ENCODE measurements at regions not wholly inside any gene's neighbourhood (a gene's known extent, or its start where the extent isn't known, plus 50 kb on each side); places are given as distances from the start of the nearest gene placed in this dataset.

DNA sequence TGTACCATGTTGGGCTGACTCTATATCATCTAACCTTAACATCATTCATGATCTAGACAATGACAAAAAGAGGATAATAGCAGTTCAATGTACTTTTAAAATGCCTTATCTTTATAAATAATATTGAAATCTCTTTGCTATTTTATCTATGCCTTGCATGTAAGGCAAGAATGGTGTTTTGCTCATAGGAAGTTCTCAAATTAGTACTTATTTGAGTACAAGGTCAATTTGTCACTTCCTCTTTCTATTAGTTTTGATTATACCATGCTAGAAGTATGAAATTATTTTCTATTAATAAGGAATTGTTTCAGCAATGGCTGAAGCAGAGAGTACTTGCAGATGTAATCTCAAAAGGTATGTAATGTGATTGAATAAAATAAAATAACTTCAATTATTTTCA is 1285.4 kb upstream of the TENM4 start:
- Mint-ChIP-seq H3K27ac (ENCODE audit: unreplicated experiment) (no peak overlapping the region), H3K9me3 (ENCODE audit: unreplicated experiment) (no peaks in the 10 kb centered on the region), H3K27me3 (ENCODE audit: unreplicated experiment) (no peaks in the 10 kb centered on the region), H3K36me3 (ENCODE audit: low read depth, unreplicated experiment) (no peaks in the 10 kb centered on the region), H3K4me1 (ENCODE audit: unreplicated experiment) (peaks cover 8% of the 10 kb centered on the region), H3K4me3 (ENCODE audit: unreplicated experiment) (no peak overlapping the region)
- TF ChIP-seq CTCF (IDR thresholded peaks at IDR 0.05; ENCODE audit: unreplicated experiment) = no peak
- DNase-seq (ENCODE audit: low spot score) = no peak

GRCh38 chr11:80724366-80724765 is 1283.5 kb upstream of the TENM4 start:
- peaks cover 8% of the 10 kb centered on the region for H3K4me1 Mint-ChIP-seq (ENCODE audit: unreplicated experiment)
- no peaks in the 10 kb centered on the region for H3K36me3 Mint-ChIP-seq (ENCODE audit: low read depth, unreplicated experiment)
- TF ChIP-seq CTCF (IDR thresholded peaks at IDR 0.05; ENCODE audit: unreplicated experiment) = no peak
- DNase-seq (ENCODE audit: low spot score) = no peak
- H3K27me3 Mint-ChIP-seq (ENCODE audit: unreplicated experiment) = no peaks in the 10 kb centered on the region
- no peak overlapping the region for H3K4me3 Mint-ChIP-seq (ENCODE audit: unreplicated experiment)
- H3K27ac Mint-ChIP-seq (ENCODE audit: unreplicated experiment) = no peak overlapping the region
- H3K9me3 Mint-ChIP-seq (ENCODE audit: unreplicated experiment) = no peaks in the 10 kb centered on the region

DNA sequence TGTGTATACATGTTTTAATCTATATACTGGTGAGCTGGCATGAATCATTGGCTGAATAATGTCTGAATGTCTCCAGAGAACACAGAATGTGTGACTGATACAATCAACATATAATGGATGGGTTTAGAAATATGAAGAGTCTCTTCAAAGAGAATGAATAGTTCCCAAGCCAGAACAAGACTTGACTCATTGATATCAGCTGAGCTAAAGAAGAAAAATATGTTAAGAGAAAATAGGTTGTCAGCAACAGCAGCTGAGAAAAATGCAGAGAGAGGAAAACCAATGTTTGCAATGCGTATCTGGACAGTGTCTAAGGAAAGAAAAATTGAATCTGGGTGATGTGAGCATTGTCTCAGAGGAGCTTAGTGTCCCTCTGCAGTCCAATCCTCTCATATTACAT is 1281.8 kb upstream of the TENM4 start:
- Mint-ChIP-seq H3K36me3 (ENCODE audit: low read depth, unreplicated experiment) (no peaks in the 10 kb centered on the region), H3K4me1 (ENCODE audit: unreplicated experiment) (peaks cover 3% of the 10 kb centered on the region), H3K4me3 (ENCODE audit: unreplicated experiment) (no peak overlapping the region), H3K27me3 (ENCODE audit: unreplicated experiment) (no peaks in the 10 kb centered on the region), H3K9me3 (ENCODE audit: unreplicated experiment) (no peaks in the 10 kb centered on the region), H3K27ac (ENCODE audit: unreplicated experiment) (no peak overlapping the region)
- TF ChIP-seq CTCF (IDR thresholded peaks at IDR 0.05; ENCODE audit: unreplicated experiment) = no peak
- no peak for DNase-seq (ENCODE audit: low spot score)

DNA sequence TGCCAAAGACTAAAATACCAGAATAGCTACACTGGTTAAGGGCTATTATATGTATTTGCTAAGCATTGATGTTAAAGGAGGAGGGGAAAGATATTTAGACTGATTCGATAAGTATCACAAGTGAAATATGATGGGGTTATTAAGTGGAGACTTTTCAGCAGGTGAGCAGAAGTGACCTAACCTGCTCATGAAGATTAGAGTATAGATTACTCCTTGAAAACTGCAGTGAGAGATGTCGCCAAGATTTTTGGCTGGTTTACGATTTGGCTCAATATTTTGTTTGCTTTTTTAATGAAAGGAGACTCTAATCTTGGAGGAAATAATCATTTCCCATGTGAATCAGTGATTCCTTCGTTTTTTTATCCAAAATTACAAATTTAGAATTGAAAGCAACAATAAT is 1279.5 kb upstream of the TENM4 start:
- Mint-ChIP-seq H3K4me1 (ENCODE audit: unreplicated experiment) (no peaks in the 10 kb centered on the region), H3K27ac (ENCODE audit: unreplicated experiment) (no peak overlapping the region), H3K36me3 (ENCODE audit: low read depth, unreplicated experiment) (no peaks in the 10 kb centered on the region), H3K4me3 (ENCODE audit: unreplicated experiment) (no peak overlapping the region), H3K27me3 (ENCODE audit: unreplicated experiment) (no peaks in the 10 kb centered on the region), H3K9me3 (ENCODE audit: unreplicated experiment) (no peaks in the 10 kb centered on the region)
- TF ChIP-seq CTCF (IDR thresholded peaks at IDR 0.05; ENCODE audit: unreplicated experiment) = no peak
- DNase-seq (ENCODE audit: low spot score) = no peak

DNA sequence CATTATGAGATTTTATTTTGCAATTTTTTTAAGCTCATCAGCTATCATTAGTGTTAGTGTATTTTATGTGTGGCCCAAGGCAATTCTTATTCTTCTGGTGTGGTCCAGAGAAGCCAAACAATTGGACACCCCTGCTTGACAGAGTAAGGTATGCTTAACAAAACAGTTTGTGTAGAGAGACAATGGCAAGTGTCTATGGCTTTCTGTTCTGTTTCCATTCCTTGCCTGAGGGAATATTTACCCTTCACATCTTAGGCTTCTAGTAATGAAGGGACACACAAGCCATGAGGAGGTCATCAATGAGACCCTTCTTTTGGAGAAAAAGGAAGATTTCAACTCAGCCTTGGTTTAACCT is 1278.4 kb upstream of the TENM4 start:
- Mint-ChIP-seq H3K9me3 (ENCODE audit: unreplicated experiment) (no peaks in the 10 kb centered on the region), H3K4me3 (ENCODE audit: unreplicated experiment) (no peak overlapping the region), H3K27me3 (ENCODE audit: unreplicated experiment) (no peaks in the 10 kb centered on the region), H3K4me1 (ENCODE audit: unreplicated experiment) (no peaks in the 10 kb centered on the region), H3K36me3 (ENCODE audit: low read depth, unreplicated experiment) (no peaks in the 10 kb centered on the region), H3K27ac (ENCODE audit: unreplicated experiment) (no peak overlapping the region)
- DNase-seq (ENCODE audit: low spot score) = no peak
- TF ChIP-seq CTCF (IDR thresholded peaks at IDR 0.05; ENCODE audit: unreplicated experiment) = no peak
